GM23338 (cell line): ENCODE measurements at regions not wholly inside any gene's neighbourhood (a gene's known extent, or its start where the extent isn't known, plus 50 kb on each side); places are given as distances from the start of the nearest gene placed in this dataset.

ENCODE experiments used
- ATAC-seq: fragments of 200-7000 bp; cut with Tn5 transposase; 3 replicates; pipeline ENCODE4 v1.9.1; 2020
- DNase-seq: peaks from one replicate; pipeline ENCODE4 v3.0.0-alpha.2; 2015; ENCODE audit warnings: low spot score
- H2AFZ ChIP-seq: fragments of 200-600 bp; sonication (generic); 2 replicates; pipeline ENCODE4 v1.8.0; 2016; ENCODE audit warnings: antibody characterized with exemption, mild to moderate bottlenecking, moderate library complexity
- H3F3A ChIP-seq: fragments of 200-600 bp; sonication (generic); replicated peaks from 2 replicates; pipeline ENCODE4 v1.8.0; 2017; ENCODE audit warnings: antibody characterized with exemption, mixed run types, low read depth
- H3K27ac ChIP-seq: fragments of 200-600 bp; sonication (generic); 2 replicates; pipeline ENCODE4 v1.6.1; 2016; ENCODE audit warnings: low read depth
- H3K27me3 ChIP-seq: fragments of 200-600 bp; sonication (generic); 2 replicates; pipeline ENCODE4 v1.8.0; 2016; ENCODE audit warnings: mild to moderate bottlenecking, mixed run types, moderate library complexity; ENCODE audit not compliant: insufficient read depth
- H3K36me3 ChIP-seq: fragments of 200-600 bp; sonication (generic); 2 replicates; pipeline ENCODE4 v1.8.0; 2016; ENCODE audit warnings: mild to moderate bottlenecking; ENCODE audit not compliant: insufficient read depth
- H3K4me1 ChIP-seq: fragments of 200-600 bp; sonication (generic); 2 replicates; pipeline ENCODE4 v1.8.0; 2016; ENCODE audit warnings: mild to moderate bottlenecking, moderate library complexity; ENCODE audit not compliant: insufficient read depth
- H3K4me2 ChIP-seq: fragments of 200-600 bp; sonication (generic); 2 replicates; pipeline ENCODE4 v1.7.1; 2017; ENCODE audit warnings: mixed run types
- H3K4me3 ChIP-seq: fragments of 200-600 bp; sonication (generic); 2 replicates; pipeline ENCODE4 v1.6.1; 2016; ENCODE audit warnings: mixed run types
- H3K79me2 ChIP-seq: fragments of 200-600 bp; sonication (generic); replicated peaks from 2 replicates; pipeline ENCODE4 v1.8.0; 2017; ENCODE audit warnings: mild to moderate bottlenecking; ENCODE audit not compliant: insufficient read depth
- H3K9me2 ChIP-seq: fragments of 200-600 bp; sonication (generic); 2 replicates; pipeline ENCODE4 v1.8.0; 2017; ENCODE audit not compliant: insufficient read depth
- H4K20me1 ChIP-seq: fragments of 200-600 bp; sonication (generic); replicated peaks from 2 replicates; pipeline ENCODE4 v1.8.0; 2017; ENCODE audit warnings: mild to moderate bottlenecking; ENCODE audit not compliant: insufficient read depth
- H3K27ac Mint-ChIP-seq: 2 replicates; pipeline ENCODE4 v1.8.0; 2020; ENCODE audit warnings: inconsistent platforms, mild to moderate bottlenecking, moderate library complexity, mixed read lengths
- H3K27me3 Mint-ChIP-seq: 3 replicates; pipeline ENCODE4 v1.8.0; 2022; ENCODE audit warnings: low read depth, mild to moderate bottlenecking, moderate library complexity, mixed read lengths, inconsistent platforms; ENCODE audit not compliant: insufficient read depth, poor library complexity
- H3K36me3 Mint-ChIP-seq: 3 replicates; pipeline ENCODE4 v1.8.0; 2021; ENCODE audit warnings: low read depth, mild to moderate bottlenecking, inconsistent platforms, moderate library complexity, mixed read lengths
- H3K4me1 Mint-ChIP-seq: 3 replicates; pipeline ENCODE4 v1.8.0; 2020; ENCODE audit warnings: mild to moderate bottlenecking, inconsistent platforms, mixed read lengths
- H3K4me3 Mint-ChIP-seq: 3 replicates; pipeline ENCODE4 v1.8.0; 2021; ENCODE audit warnings: moderate library complexity, mild to moderate bottlenecking, inconsistent platforms, mixed read lengths
- H3K9me3 Mint-ChIP-seq: 3 replicates; pipeline ENCODE4 v1.8.0; 2020; ENCODE audit warnings: moderate library complexity, mild to moderate bottlenecking, inconsistent platforms, mixed read lengths
- EZH2 ChIP-seq: fragments of 200-600 bp; sonication (generic); IDR thresholded peaks from one replicate; pipeline ENCODE4 v1.8.0; 2017; ENCODE audit warnings: antibody characterized with exemption, mild to moderate bottlenecking, low read depth; ENCODE audit not compliant: unreplicated experiment
- JUNB ChIP-seq: IDR thresholded peaks from one replicate; pipeline ENCODE4 v1.6.1; 2016; ENCODE audit warnings: antibody characterized with exemption; ENCODE audit not compliant: unreplicated experiment
- NANOG ChIP-seq: IDR thresholded peaks from 2 replicates; pipeline ENCODE4 v1.6.1; 2016; ENCODE audit warnings: antibody characterized with exemption, borderline replicate concordance
- TF ChIP-seq, protein P1 (sequence below): IDR thresholded peaks from one replicate; pipeline ENCODE4 v1.6.1; 2018; ENCODE audit warnings: antibody characterized with exemption; ENCODE audit not compliant: unreplicated experiment
- TF ChIP-seq, protein P2 (sequence below): IDR thresholded peaks from 2 replicates; pipeline ENCODE4 v1.6.1; 2016; ENCODE audit warnings: antibody characterized with exemption
- TF ChIP-seq, protein P3 (sequence below), 2 experiments: fragments of 200-600 bp in 1 of 2; sonication (generic) in 1 of 2; conservative IDR thresholded peaks; 2 replicates each; pipeline versions ENCODE4 v1.5.1 to v1.6.1; 2016 to 2017; ENCODE audit warnings: antibody characterized with exemption in 2 of 2, low read depth in 2 of 2, mild to moderate bottlenecking in 2 of 2, moderate library complexity in 1 of 2
- TF ChIP-seq, protein P4 (sequence below): fragments of 250-450 bp; sonication (Bioruptor Pico); IDR thresholded peaks from 2 replicates; pipeline ENCODE4 v1.5.0; 2020; ENCODE audit warnings: mild to moderate bottlenecking, moderate library complexity

DNA sequence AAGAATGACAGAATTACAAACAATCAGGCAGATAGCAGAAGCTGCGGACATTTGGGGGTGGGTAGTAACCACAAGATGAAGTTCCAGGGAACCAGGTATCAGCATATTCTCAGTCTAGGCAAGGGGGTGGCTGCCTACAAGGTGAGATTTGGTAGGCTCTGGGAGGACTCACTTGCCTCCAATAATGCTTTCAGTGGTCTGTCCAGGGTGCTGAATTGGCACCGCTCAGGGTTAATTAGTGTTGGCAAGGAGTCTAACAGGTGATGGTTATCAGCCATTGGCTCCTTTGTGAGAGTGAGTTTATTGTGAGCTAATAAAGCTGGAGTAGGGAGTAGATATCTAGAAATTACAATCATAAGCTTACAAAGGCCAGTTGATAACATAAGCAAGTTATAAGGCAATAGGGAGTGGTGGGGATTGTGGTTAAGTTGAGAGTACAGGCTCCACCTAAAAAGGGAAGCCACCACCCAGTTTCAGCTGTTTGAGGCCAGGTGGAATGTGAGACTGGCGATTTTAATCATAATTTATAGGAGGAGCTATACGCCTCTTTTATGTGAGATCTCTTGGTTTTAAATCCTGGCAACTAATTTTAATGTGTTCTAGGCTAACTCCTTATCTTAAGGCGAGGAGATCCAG is 320.5 kb downstream of the MIAT start:
- Histone ChIP-seq H3K79me2 (no peaks in the 10 kb centered on the region), H2AFZ (no peak overlapping the region), H3K36me3 (no peaks in the 10 kb centered on the region), H3K27ac (no peak overlapping the region), H3K9me2 (no peaks in the 10 kb centered on the region), H3K4me3 (no peak overlapping the region), H3K4me1 (no peaks in the 10 kb centered on the region), H4K20me1 (no peaks in the 10 kb centered on the region), H3K27me3 (no peaks in the 10 kb centered on the region), H3K4me2 (no peak overlapping the region), H3F3A (no peaks in the 10 kb centered on the region)
- H3K27ac Mint-ChIP-seq, result no peak overlapping the region
- no peaks in the 10 kb centered on the region for H3K36me3 Mint-ChIP-seq
- peaks cover 3% of the 10 kb centered on the region for H3K27me3 Mint-ChIP-seq
- no peaks in the 10 kb centered on the region for H3K9me3 Mint-ChIP-seq
- ATAC-seq (peak; percentile 74), DNase-seq (peak; percentile 47)
- H3K4me1 Mint-ChIP-seq, result peaks cover 5% of the 10 kb centered on the region; the same call in 2 of the 3 replicates
- no peak overlapping the region for H3K4me3 Mint-ChIP-seq
- TF ChIP-seq EZH2 (no peak), NANOG (no peak)
- TF ChIP-seq, protein P1, sequence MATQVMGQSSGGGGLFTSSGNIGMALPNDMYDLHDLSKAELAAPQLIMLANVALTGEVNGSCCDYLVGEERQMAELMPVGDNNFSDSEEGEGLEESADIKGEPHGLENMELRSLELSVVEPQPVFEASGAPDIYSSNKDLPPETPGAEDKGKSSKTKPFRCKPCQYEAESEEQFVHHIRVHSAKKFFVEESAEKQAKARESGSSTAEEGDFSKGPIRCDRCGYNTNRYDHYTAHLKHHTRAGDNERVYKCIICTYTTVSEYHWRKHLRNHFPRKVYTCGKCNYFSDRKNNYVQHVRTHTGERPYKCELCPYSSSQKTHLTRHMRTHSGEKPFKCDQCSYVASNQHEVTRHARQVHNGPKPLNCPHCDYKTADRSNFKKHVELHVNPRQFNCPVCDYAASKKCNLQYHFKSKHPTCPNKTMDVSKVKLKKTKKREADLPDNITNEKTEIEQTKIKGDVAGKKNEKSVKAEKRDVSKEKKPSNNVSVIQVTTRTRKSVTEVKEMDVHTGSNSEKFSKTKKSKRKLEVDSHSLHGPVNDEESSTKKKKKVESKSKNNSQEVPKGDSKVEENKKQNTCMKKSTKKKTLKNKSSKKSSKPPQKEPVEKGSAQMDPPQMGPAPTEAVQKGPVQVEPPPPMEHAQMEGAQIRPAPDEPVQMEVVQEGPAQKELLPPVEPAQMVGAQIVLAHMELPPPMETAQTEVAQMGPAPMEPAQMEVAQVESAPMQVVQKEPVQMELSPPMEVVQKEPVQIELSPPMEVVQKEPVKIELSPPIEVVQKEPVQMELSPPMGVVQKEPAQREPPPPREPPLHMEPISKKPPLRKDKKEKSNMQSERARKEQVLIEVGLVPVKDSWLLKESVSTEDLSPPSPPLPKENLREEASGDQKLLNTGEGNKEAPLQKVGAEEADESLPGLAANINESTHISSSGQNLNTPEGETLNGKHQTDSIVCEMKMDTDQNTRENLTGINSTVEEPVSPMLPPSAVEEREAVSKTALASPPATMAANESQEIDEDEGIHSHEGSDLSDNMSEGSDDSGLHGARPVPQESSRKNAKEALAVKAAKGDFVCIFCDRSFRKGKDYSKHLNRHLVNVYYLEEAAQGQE, result peak; percentile 79
- TF ChIP-seq, protein P2, sequence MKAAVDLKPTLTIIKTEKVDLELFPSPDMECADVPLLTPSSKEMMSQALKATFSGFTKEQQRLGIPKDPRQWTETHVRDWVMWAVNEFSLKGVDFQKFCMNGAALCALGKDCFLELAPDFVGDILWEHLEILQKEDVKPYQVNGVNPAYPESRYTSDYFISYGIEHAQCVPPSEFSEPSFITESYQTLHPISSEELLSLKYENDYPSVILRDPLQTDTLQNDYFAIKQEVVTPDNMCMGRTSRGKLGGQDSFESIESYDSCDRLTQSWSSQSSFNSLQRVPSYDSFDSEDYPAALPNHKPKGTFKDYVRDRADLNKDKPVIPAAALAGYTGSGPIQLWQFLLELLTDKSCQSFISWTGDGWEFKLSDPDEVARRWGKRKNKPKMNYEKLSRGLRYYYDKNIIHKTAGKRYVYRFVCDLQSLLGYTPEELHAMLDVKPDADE, result no peak
- TF ChIP-seq, protein P3, sequence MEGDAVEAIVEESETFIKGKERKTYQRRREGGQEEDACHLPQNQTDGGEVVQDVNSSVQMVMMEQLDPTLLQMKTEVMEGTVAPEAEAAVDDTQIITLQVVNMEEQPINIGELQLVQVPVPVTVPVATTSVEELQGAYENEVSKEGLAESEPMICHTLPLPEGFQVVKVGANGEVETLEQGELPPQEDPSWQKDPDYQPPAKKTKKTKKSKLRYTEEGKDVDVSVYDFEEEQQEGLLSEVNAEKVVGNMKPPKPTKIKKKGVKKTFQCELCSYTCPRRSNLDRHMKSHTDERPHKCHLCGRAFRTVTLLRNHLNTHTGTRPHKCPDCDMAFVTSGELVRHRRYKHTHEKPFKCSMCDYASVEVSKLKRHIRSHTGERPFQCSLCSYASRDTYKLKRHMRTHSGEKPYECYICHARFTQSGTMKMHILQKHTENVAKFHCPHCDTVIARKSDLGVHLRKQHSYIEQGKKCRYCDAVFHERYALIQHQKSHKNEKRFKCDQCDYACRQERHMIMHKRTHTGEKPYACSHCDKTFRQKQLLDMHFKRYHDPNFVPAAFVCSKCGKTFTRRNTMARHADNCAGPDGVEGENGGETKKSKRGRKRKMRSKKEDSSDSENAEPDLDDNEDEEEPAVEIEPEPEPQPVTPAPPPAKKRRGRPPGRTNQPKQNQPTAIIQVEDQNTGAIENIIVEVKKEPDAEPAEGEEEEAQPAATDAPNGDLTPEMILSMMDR (conservative IDR thresholded peaks at IDR 0.05; ENCODE audit: low read depth in 2 of 2), result no peak

DNA sequence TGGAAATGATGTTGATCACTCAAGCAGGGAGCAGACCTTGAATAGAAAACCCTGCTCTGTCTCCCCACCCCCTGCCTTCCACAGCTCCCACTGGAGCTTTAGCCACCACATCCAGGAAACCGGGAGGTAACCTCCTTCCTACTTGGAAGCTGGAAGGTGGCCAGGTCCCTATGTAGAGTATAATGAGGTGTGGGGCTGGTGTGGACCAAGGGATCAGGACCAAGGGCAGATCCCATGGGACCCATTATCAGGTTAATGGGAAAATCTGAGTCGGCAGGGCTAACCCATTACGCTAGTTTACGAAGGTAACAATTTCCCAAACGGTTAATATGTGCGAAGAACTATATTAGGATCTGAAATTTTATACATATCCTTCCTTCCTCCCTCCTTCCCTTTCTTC is 321.9 kb downstream of the MIAT start:
- Mint-ChIP-seq H3K27me3 (peaks cover 3% of the 10 kb centered on the region), H3K9me3 (no peaks in the 10 kb centered on the region), H3K4me3 (no peak overlapping the region), H3K36me3 (no peaks in the 10 kb centered on the region), H3K27ac (no peak overlapping the region), H3K4me1 (peaks cover 5% of the 10 kb centered on the region; the same call in 2 of the 3 replicates)
- ATAC-seq (peak; percentile 90), DNase-seq (peak; percentile 70)
- no peaks in the 10 kb centered on the region for H3K27me3 ChIP-seq
- no peak overlapping the region for H2AFZ ChIP-seq
- H4K20me1 ChIP-seq, result no peaks in the 10 kb centered on the region
- no peak overlapping the region for H3K4me2 ChIP-seq
- H3K79me2 ChIP-seq, result no peaks in the 10 kb centered on the region
- H3K4me3 ChIP-seq, result no peak overlapping the region
- H3K36me3 ChIP-seq, result no peaks in the 10 kb centered on the region
- no peaks in the 10 kb centered on the region for H3F3A ChIP-seq
- H3K9me2 ChIP-seq, result no peaks in the 10 kb centered on the region
- no peak overlapping the region for H3K27ac ChIP-seq
- no peaks in the 10 kb centered on the region for H3K4me1 ChIP-seq
- TF ChIP-seq JUNB, result no peak
- TF ChIP-seq, protein P4, sequence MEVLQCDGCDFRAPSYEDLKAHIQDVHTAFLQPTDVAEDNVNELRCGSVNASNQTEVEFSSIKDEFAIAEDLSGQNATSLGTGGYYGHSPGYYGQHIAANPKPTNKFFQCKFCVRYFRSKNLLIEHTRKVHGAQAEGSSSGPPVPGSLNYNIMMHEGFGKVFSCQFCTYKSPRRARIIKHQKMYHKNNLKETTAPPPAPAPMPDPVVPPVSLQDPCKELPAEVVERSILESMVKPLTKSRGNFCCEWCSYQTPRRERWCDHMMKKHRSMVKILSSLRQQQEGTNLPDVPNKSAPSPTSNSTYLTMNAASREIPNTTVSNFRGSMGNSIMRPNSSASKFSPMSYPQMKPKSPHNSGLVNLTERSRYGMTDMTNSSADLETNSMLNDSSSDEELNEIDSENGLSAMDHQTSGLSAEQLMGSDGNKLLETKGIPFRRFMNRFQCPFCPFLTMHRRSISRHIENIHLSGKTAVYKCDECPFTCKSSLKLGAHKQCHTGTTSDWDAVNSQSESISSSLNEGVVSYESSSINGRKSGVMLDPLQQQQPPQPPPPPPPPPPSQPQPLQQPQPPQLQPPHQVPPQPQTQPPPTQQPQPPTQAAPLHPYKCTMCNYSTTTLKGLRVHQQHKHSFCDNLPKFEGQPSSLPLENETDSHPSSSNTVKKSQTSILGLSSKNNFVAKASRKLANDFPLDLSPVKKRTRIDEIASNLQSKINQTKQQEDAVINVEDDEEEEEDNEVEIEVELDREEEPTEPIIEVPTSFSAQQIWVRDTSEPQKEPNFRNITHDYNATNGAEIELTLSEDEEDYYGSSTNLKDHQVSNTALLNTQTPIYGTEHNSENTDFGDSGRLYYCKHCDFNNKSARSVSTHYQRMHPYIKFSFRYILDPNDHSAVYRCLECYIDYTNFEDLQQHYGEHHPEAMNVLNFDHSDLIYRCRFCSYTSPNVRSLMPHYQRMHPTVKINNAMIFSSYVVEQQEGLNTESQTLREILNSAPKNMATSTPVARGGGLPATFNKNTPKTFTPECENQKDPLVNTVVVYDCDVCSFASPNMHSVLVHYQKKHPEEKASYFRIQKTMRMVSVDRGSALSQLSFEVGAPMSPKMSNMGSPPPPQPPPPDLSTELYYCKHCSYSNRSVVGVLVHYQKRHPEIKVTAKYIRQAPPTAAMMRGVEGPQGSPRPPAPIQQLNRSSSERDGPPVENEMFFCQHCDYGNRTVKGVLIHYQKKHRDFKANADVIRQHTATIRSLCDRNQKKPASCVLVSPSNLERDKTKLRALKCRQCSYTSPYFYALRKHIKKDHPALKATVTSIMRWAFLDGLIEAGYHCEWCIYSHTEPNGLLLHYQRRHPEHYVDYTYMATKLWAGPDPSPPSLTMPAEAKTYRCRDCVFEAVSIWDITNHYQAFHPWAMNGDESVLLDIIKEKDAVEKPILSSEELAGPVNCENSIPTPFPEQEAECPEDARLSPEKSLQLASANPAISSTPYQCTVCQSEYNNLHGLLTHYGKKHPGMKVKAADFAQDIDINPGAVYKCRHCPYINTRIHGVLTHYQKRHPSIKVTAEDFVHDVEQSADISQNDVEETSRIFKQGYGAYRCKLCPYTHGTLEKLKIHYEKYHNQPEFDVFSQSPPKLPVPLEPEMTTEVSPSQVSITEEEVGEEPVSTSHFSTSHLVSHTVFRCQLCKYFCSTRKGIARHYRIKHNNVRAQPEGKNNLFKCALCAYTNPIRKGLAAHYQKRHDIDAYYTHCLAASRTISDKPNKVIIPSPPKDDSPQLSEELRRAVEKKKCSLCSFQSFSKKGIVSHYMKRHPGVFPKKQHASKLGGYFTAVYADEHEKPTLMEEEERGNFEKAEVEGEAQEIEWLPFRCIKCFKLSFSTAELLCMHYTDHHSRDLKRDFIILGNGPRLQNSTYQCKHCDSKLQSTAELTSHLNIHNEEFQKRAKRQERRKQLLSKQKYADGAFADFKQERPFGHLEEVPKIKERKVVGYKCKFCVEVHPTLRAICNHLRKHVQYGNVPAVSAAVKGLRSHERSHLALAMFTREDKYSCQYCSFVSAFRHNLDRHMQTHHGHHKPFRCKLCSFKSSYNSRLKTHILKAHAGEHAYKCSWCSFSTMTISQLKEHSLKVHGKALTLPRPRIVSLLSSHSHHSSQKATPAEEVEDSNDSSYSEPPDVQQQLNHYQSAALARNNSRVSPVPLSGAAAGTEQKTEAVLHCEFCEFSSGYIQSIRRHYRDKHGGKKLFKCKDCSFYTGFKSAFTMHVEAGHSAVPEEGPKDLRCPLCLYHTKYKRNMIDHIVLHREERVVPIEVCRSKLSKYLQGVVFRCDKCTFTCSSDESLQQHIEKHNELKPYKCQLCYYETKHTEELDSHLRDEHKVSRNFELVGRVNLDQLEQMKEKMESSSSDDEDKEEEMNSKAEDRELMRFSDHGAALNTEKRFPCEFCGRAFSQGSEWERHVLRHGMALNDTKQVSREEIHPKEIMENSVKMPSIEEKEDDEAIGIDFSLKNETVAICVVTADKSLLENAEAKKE (CRISPR knock-in tag), result peak; percentile 43; the same call in 1 of the 2 replicates
